ENCODE measurements at regions not wholly inside any gene's neighbourhood (a gene's known extent, or its start where the extent isn't known, plus 50 kb on each side); places are given as distances from the start of the nearest gene placed in this dataset.

GRCh38 chr10:65843203-65843602 lies 1082.6 kb upstream of the LRRTM3 start:
- DNase-seq (ENCODE audit: low spot score) (no peak), FAIRE-seq (no peak), ATAC-seq (no peak)
- Histone ChIP-seq H3K27me3 (ENCODE audit: control insufficient read depth in 1 of 2, insufficient read depth in 2 of 2, low read length in 2 of 2) (no peaks in the 10 kb centered on the region), H3K4me3 (replicated peaks in 1 of 3; ENCODE audit: insufficient read depth in 1 of 3, low read depth in 2 of 3, low read length in 3 of 3) (no peak overlapping the region), H3K4me1 (ENCODE audit: insufficient read depth, low read length) (no peaks in the 10 kb centered on the region), H3K9me3 (ENCODE audit: low read length) (no peaks in the 10 kb centered on the region), H4K20me1 (ENCODE audit: insufficient read depth, low read length) (no peaks in the 10 kb centered on the region), H3K9ac (ENCODE audit: insufficient read depth, low read depth, low read length) (no peak overlapping the region), H3K4me2 (ENCODE audit: low read depth, low read length) (no peak overlapping the region), H3K79me2 (ENCODE audit: insufficient read depth, low read length) (no peaks in the 10 kb centered on the region), H2AFZ (ENCODE audit: low read length) (no peak overlapping the region), H3K27ac (ENCODE audit: extremely low read length, insufficient read depth, low read length) (no peak overlapping the region), H3K36me3 (replicated peaks in 1 of 2; ENCODE audit: control insufficient read depth in 1 of 2, insufficient read depth in 2 of 2, low read length in 2 of 2) (no peaks in the 10 kb centered on the region)
- POLR2A ChIA-PET: no interaction called here
- in situ Hi-C loops (cut with HindIII; ENCODE audit: extremely low pct_ligation_motif_present, low pct_unique_long_range_greater_than_20kb): no loop called here
- no TSS peak for BruUV-seq (replicated peaks)
- intact Hi-C loops (cut with micrococcal nuclease; ENCODE audit: unreplicated experiment): loop anchor here (5.0 kb wide), 1 partner anchor 271 kb away; no protein-coding TSS in a partner anchor
- CTCF ChIA-PET (ENCODE audit: low intra/inter-chr PET ratio, low total read pairs): no interaction called here
- TF ChIP-seq ATF4 (CRISPR knock-in tag; IDR thresholded peaks at IDR 0.05) (no peak), ZNF331 (CRISPR knock-in tag; IDR thresholded peaks at IDR 0.05) (no peak), THRA (CRISPR knock-in tag; IDR thresholded peaks at IDR 0.05; ENCODE audit: borderline replicate concordance) (no peak), SRF (IDR thresholded peaks at IDR 0.05; ENCODE audit: low read depth, low read length) (no peak), ZBTB46 (CRISPR knock-in tag; IDR thresholded peaks at IDR 0.05; ENCODE audit: borderline replicate concordance) (no peak), ZNF280D (CRISPR knock-in tag; IDR thresholded peaks at IDR 0.05) (no peak), PTBP1 (IDR thresholded peaks at IDR 0.05; ENCODE audit: low read depth, low read length, poor library complexity, severe bottlenecking) (no peak), TARDBP (CRISPR knock-in tag; IDR thresholded peaks at IDR 0.05) (no peak), RNF2 (conservative IDR thresholded peaks at IDR 0.05; ENCODE audit: low read depth) (no peak), HHEX (CRISPR knock-in tag; IDR thresholded peaks at IDR 0.05) (no peak), PHF20 (CRISPR knock-in tag; IDR thresholded peaks at IDR 0.05) (no peak), FIP1L1 (IDR thresholded peaks at IDR 0.05; ENCODE audit: borderline replicate concordance, insufficient read depth, low read depth, low read length) (no peak), TFE3 (CRISPR knock-in tag; IDR thresholded peaks at IDR 0.05) (no peak)
- WGBS (ENCODE audit: low lambda C conversion rate): 2% methylated on average over 3 of the region's 3 CpGs

Data from HepG2 (cell line).